HCT116 (cell line): ENCODE measurements at regions not wholly inside any gene's neighbourhood (a gene's known extent, or its start where the extent isn't known, plus 50 kb on each side); places are given as distances from the start of the nearest gene placed in this dataset.

Experiments
- ATAC-seq: fragments of 200-7000 bp; cut with Tn5 transposase; 2 replicates; pipeline ENCODE4 v1.9.1; 2020; ENCODE audit warnings: mild to moderate bottlenecking, moderate library complexity
- BruUV-seq: library from RNA; stranded (reverse); fragments of 400-500 nt; replicated peaks from 2 replicates; lab custom pipeline; 2021; lab: Mats Ljungman, UMichigan
- CTCF ChIA-PET: fragments of 300-600 bp; sonication (Branson Sonifier 250); formaldehyde crosslinking; loops from one replicate; lab custom pipeline; 2021; ENCODE audit warnings: antibody characterized with exemption; lab: Charles Lee
- POLR2A ChIA-PET: fragments of 300-600, 350-600 bp; sonication (Branson Sonifier 250); formaldehyde crosslinking; loops from one replicate; lab custom pipeline; 2021; ENCODE audit warnings: antibody characterized with exemption; lab: Charles Lee
- RAD21 ChIA-PET, 2 experiments: fragments of 300-600 bp; sonication (Branson Sonifier 250); formaldehyde crosslinking; loops; one replicate each; lab custom pipeline; 2023; ENCODE audit warnings: low total read pairs in 2 of 2; ENCODE audit not compliant: uncharacterized antibody in 2 of 2, unreplicated experiment in 2 of 2, low non-redundant PET in 1 of 2; lab: Charles Lee
- DNase-seq: peaks from one replicate; pipeline ENCODE4 v3.0.0-alpha.2; 2010; ENCODE audit warnings: low read depth, low spot score
- H2AFZ ChIP-seq: fragments of 200-600 bp; shearing (Covaris generic), sonication (generic); 2 replicates; pipeline ENCODE4 v1.6.1; 2017; ENCODE audit warnings: low read depth, mixed run types, mixed read lengths, antibody characterized with exemption, low read length; ENCODE audit not compliant: poor library complexity, severe bottlenecking
- H3K27ac ChIP-seq: 2 replicates; pipeline ENCODE4 v1.5.1; 2012; ENCODE audit warnings: low read depth, low read length
- H3K27me3 ChIP-seq: fragments of 200-600 bp; sonication (generic); 2 replicates; pipeline ENCODE4 v1.6.1; 2016; ENCODE audit warnings: mixed run types, low read length, mixed read lengths; ENCODE audit not compliant: insufficient read depth
- H3K36me3 ChIP-seq, 2 experiments: fragments of 200-500 bp in 1 of 2; fragments of 200-600 bp in 1 of 2; sonication (Bioruptor generic) in 1 of 2; sonication (generic) in 1 of 2; 2 replicates each; pipeline versions ENCODE4 v1.5.1 to v1.6.1; 2014 to 2016; ENCODE audit warnings: low read length in 2 of 2, inconsistent platforms in 1 of 2, mixed read lengths in 1 of 2, mixed run types in 1 of 2; ENCODE audit not compliant: insufficient read depth in 2 of 2, control insufficient read depth in 1 of 2
- H3K4me1 ChIP-seq, 2 experiments: fragments of 200-600 bp in 1 of 2; sonication (generic) in 1 of 2; 2 replicates each; pipeline versions ENCODE4 v1.5.1 to v1.6.1; 2012 to 2017; ENCODE audit warnings: low read length in 2 of 2, inconsistent platforms in 1 of 2, mild to moderate bottlenecking in 1 of 2, mixed read lengths in 1 of 2, mixed run types in 1 of 2, moderate library complexity in 1 of 2; ENCODE audit not compliant: insufficient read depth in 2 of 2, control insufficient read depth in 1 of 2
- H3K4me2 ChIP-seq: fragments of 200-600 bp; sonication (generic); 2 replicates; pipeline ENCODE4 v1.6.1; 2017; ENCODE audit warnings: mixed run types, low read length, mixed read lengths
- H3K4me3 ChIP-seq, 2 experiments: fragments of 200-600 bp in 1 of 2; sonication (generic) in 1 of 2; replicated peaks in 1 of 2; 2 replicates each; pipeline ENCODE4 v1.5.1; 2011 to 2016; ENCODE audit warnings: low read length in 2 of 2, control low read depth in 1 of 2, low read depth in 1 of 2, mild to moderate bottlenecking in 1 of 2, mixed read lengths in 1 of 2, mixed run types in 1 of 2
- H3K79me2 ChIP-seq: fragments of 200-600 bp; sonication (generic); 2 replicates; pipeline ENCODE4 v1.6.1; 2017; ENCODE audit warnings: mild to moderate bottlenecking, mixed run types, low read length, moderate library complexity, mixed read lengths; ENCODE audit not compliant: insufficient read depth
- H3K9ac ChIP-seq: fragments of 200-600 bp; sonication (generic); 2 replicates; pipeline ENCODE4 v1.6.1; 2016; ENCODE audit warnings: low read length, mixed read lengths
- H3K9me2 ChIP-seq: fragments of 200-600 bp; sonication (generic), shearing (Covaris generic); 2 replicates; pipeline ENCODE4 v1.6.1; 2017; ENCODE audit warnings: mixed run types, mild to moderate bottlenecking, moderate library complexity; ENCODE audit not compliant: insufficient read depth
- H3K9me3 ChIP-seq, 2 experiments: fragments of 200-500 bp in 1 of 2; fragments of 200-600 bp in 1 of 2; sonication (Bioruptor generic) in 1 of 2; sonication (generic) in 1 of 2; 2 replicates each; pipeline ENCODE4 v1.6.1; 2014 to 2017; ENCODE audit warnings: low read length in 2 of 2, mixed read lengths in 2 of 2, inconsistent platforms in 1 of 2, low read depth in 1 of 2, mild to moderate bottlenecking in 1 of 2, mixed run types in 1 of 2, moderate library complexity in 1 of 2; ENCODE audit not compliant: control insufficient read depth in 1 of 2, insufficient read depth in 1 of 2
- H4K20me1 ChIP-seq: fragments of 200-600 bp; sonication (generic), shearing (Covaris generic); 2 replicates; pipeline ENCODE4 v1.6.1; 2017; ENCODE audit warnings: mixed run types, mild to moderate bottlenecking, moderate library complexity; ENCODE audit not compliant: insufficient read depth
- CEBPB ChIP-seq: IDR thresholded peaks from 2 replicates; pipeline ENCODE4 v1.6.1; 2012; ENCODE audit warnings: low read depth
- EGR1 ChIP-seq: IDR thresholded peaks from 2 replicates; pipeline ENCODE4 v1.6.1; 2012; ENCODE audit warnings: low read depth
- ELF1 ChIP-seq: IDR thresholded peaks from 2 replicates; pipeline ENCODE4 v1.6.1; 2012; ENCODE audit warnings: low read depth, borderline replicate concordance
- EZH2 ChIP-seq: fragments of 200-600 bp; sonication (generic); IDR thresholded peaks from 2 replicates; pipeline ENCODE4 v1.6.1; 2017; ENCODE audit warnings: antibody characterized with exemption, mixed run types
- FOSL1 ChIP-seq: IDR thresholded peaks from 2 replicates; pipeline ENCODE4 v1.6.1; 2012; ENCODE audit warnings: low read depth
- JUND ChIP-seq: IDR thresholded peaks from 2 replicates; pipeline ENCODE4 v1.6.1; 2012
- POLR2A ChIP-seq: IDR thresholded peaks from 2 replicates; pipeline ENCODE4 v1.7.0; 2011; ENCODE audit warnings: borderline replicate concordance; ENCODE audit not compliant: insufficient read depth, insufficient read length; ENCODE audit errors: extremely low read depth
- POLR2AphosphoS5 ChIP-seq: IDR thresholded peaks from 2 replicates; pipeline ENCODE4 v1.6.1; 2011; ENCODE audit warnings: mild to moderate bottlenecking, low read depth, low read length, moderate library complexity
- SIN3A ChIP-seq: IDR thresholded peaks from 2 replicates; pipeline ENCODE4 v1.6.1; 2012; ENCODE audit warnings: low read depth
- SP1 ChIP-seq: IDR thresholded peaks from 2 replicates; pipeline ENCODE4 v1.6.1; 2012; ENCODE audit warnings: low read depth
- YY1 ChIP-seq: IDR thresholded peaks from 2 replicates; pipeline ENCODE4 v1.6.1; 2011; ENCODE audit warnings: low read length, low read depth, moderate library complexity, mild to moderate bottlenecking; ENCODE audit not compliant: insufficient replicate concordance; ENCODE audit errors: extremely low read depth
- ZFX ChIP-seq: fragments of 450-650 bp; IDR thresholded peaks from 2 replicates; pipeline ENCODE4 v1.6.1; 2017
- ZNF274 ChIP-seq: fragments of 200-500 bp; sonication (Bioruptor generic); IDR thresholded peaks from 2 replicates; pipeline ENCODE4 v1.6.1; 2014; ENCODE audit warnings: mild to moderate bottlenecking, low read depth, low read length, inconsistent platforms
- intact Hi-C: fragments of 100-400 bp; cut with micrococcal nuclease; formaldehyde crosslinking; loops from 2 replicates; pipeline ENCODE4 v1.10.0; 2022
- TF ChIP-seq, protein P1 (sequence below): IDR thresholded peaks from 2 replicates; pipeline ENCODE4 v1.6.1; 2012
- TF ChIP-seq, protein P2 (sequence below): IDR thresholded peaks from 2 replicates; pipeline ENCODE4 v1.6.1; 2012

DNA sequence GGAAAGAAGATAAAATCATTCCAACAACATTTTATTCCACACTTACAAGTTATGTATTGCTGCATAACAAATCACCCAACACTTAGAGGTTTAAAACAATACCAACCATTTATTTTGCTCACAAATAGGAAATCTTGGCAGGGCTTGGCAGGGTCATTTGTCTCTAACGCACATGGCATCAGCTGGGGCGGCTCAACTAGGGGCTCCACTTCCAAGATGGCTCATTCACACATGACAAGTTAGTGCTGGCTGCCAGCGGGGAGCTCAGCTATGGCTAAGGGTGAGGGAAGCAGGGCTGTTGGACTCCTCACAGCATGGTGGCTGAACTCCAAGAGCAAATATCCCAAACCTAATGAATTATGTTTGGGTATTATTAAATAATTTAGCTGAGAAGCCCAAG is 377.0 kb downstream of the ZNF674 start:
- TF ChIP-seq CEBPB = no peak
- TF ChIP-seq, protein P1, sequence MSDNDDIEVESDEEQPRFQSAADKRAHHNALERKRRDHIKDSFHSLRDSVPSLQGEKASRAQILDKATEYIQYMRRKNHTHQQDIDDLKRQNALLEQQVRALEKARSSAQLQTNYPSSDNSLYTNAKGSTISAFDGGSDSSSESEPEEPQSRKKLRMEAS = no peak
- no peak for TF ChIP-seq ELF1
- TF ChIP-seq SIN3A = no peak
- TF ChIP-seq POLR2AphosphoS5 = no peak
- TF ChIP-seq, protein P2, sequence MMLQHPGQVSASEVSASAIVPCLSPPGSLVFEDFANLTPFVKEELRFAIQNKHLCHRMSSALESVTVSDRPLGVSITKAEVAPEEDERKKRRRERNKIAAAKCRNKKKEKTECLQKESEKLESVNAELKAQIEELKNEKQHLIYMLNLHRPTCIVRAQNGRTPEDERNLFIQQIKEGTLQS = no peak
- no peak for TF ChIP-seq EGR1
- no peak for TF ChIP-seq POLR2A
- no peak for TF ChIP-seq FOSL1
- TF ChIP-seq EZH2 = no peak
- no peak for TF ChIP-seq SP1
- TF ChIP-seq JUND = no peak
- TF ChIP-seq ZFX = no peak
- TF ChIP-seq ZNF274 = no peak
- no peak for TF ChIP-seq YY1
- intact Hi-C loops = no loop called here
- ChIA-PET RAD21 (no interaction called here), CTCF (no interaction called here), POLR2A (no interaction called here)
- ATAC-seq (no peak), DNase-seq (no peak)
- H3K9ac ChIP-seq = no peak overlapping the region
- no peaks in the 10 kb centered on the region for H4K20me1 ChIP-seq
- no peaks in the 10 kb centered on the region for H3K9me3 ChIP-seq
- H3K4me3 ChIP-seq = no peak overlapping the region
- no peak overlapping the region for H3K4me2 ChIP-seq
- no peaks in the 10 kb centered on the region for H3K79me2 ChIP-seq
- no peaks in the 10 kb centered on the region for H3K4me1 ChIP-seq
- H3K36me3 ChIP-seq = no peaks in the 10 kb centered on the region
- no peak overlapping the region for H3K27ac ChIP-seq
- BruUV-seq = no TSS peak
- H3K27me3 ChIP-seq = no peaks in the 10 kb centered on the region
- H3K9me2 ChIP-seq = no peaks in the 10 kb centered on the region
- H2AFZ ChIP-seq = no peak overlapping the region

DNA sequence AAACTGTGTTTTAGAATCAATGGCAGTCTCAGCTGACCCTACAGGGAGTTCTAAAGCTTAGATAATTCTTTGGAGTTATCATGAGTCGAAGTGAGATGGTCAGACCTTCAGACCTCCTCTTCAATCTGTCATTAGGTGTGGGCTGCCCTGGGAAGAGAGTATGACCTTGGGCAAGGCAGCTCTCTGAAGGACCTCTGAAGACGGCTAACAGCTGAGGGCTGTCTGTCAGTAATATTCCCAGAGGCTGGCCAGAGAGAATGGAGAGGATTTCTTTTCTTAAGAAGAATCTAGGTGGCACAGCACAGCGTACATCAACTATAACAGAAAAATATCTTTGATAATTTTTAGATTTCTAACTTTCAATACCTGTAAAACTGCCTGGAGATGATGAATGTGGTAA is 379.4 kb downstream of the ZNF674 start:
- H3K27ac ChIP-seq = no peak overlapping the region
- intact Hi-C loops = no loop called here

More for the DNA sequence above, 379.4 kb downstream of the ZNF674 start:
- ChIA-PET CTCF (no interaction called here), POLR2A (no interaction called here), RAD21 (no interaction called here)
- Histone ChIP-seq H3K4me1 (no peaks in the 10 kb centered on the region), H3K4me2 (no peak overlapping the region), H3K9ac (no peak overlapping the region), H3K9me2 (no peaks in the 10 kb centered on the region), H3K27me3 (no peaks in the 10 kb centered on the region), H3K4me3 (no peak overlapping the region), H3K9me3 (no peaks in the 10 kb centered on the region), H4K20me1 (no peaks in the 10 kb centered on the region), H3K79me2 (no peaks in the 10 kb centered on the region), H3K36me3 (no peaks in the 10 kb centered on the region), H2AFZ (no peak overlapping the region)
- no peak for ATAC-seq
- no TSS peak for BruUV-seq
- no peak for TF ChIP-seq SIN3A
- no peak for TF ChIP-seq ELF1
- no peak for TF ChIP-seq JUND
- no peak for DNase-seq
